GM12865 (cell line): ENCODE measurements at regions not wholly inside any gene's neighbourhood (a gene's known extent, or its start where the extent isn't known, plus 50 kb on each side); places are given as distances from the start of the nearest gene placed in this dataset.

Source experiments
- DNase-seq: peaks from one replicate; pipeline ENCODE4 v3.0.0; 2010; ENCODE audit warnings: low read depth
- H3K4me3 ChIP-seq: 2 replicates; pipeline ENCODE4 v1.5.1; 2011; ENCODE audit warnings: mild to moderate bottlenecking, low read depth, low read length, control low read depth
- TF ChIP-seq, protein P1 (sequence below): IDR thresholded peaks from 2 replicates; pipeline ENCODE4 v1.5.1; 2011; ENCODE audit warnings: low read length, control low read depth, low read depth, inconsistent platforms; ENCODE audit not compliant: insufficient read depth; ENCODE audit errors: missing control alignments

DNA sequence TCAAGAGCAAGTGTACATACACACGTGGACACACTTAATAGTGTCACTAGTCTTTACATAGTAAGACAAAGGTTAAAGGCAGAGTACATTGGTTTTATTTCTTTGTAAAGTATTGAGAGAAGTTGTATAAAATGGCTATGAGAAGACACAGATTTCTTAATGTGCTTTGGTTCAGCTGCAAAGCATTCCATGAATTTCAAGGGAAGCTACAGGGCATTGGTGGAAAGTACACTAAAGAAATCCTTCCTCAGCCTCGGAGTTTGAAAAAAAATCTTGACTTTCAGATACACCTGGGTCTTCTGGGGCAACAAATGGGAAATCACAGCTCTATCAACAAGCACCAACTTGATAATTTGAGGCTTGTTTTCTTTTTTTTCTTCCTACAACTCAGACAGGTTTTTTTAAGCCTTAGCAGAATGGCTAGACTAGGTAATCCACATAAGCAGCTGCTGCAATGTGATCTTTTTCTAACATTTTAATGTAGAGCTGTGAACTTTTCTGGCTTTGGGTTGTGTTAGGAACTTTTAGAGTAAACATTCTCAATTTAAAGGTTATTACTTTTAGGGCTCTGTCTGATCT lies 140.4 kb upstream of the FST start:
- DNase-seq: no peak
- TF ChIP-seq, protein P1, sequence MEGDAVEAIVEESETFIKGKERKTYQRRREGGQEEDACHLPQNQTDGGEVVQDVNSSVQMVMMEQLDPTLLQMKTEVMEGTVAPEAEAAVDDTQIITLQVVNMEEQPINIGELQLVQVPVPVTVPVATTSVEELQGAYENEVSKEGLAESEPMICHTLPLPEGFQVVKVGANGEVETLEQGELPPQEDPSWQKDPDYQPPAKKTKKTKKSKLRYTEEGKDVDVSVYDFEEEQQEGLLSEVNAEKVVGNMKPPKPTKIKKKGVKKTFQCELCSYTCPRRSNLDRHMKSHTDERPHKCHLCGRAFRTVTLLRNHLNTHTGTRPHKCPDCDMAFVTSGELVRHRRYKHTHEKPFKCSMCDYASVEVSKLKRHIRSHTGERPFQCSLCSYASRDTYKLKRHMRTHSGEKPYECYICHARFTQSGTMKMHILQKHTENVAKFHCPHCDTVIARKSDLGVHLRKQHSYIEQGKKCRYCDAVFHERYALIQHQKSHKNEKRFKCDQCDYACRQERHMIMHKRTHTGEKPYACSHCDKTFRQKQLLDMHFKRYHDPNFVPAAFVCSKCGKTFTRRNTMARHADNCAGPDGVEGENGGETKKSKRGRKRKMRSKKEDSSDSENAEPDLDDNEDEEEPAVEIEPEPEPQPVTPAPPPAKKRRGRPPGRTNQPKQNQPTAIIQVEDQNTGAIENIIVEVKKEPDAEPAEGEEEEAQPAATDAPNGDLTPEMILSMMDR: no peak
- H3K4me3 ChIP-seq: no peak overlapping the region

DNA sequence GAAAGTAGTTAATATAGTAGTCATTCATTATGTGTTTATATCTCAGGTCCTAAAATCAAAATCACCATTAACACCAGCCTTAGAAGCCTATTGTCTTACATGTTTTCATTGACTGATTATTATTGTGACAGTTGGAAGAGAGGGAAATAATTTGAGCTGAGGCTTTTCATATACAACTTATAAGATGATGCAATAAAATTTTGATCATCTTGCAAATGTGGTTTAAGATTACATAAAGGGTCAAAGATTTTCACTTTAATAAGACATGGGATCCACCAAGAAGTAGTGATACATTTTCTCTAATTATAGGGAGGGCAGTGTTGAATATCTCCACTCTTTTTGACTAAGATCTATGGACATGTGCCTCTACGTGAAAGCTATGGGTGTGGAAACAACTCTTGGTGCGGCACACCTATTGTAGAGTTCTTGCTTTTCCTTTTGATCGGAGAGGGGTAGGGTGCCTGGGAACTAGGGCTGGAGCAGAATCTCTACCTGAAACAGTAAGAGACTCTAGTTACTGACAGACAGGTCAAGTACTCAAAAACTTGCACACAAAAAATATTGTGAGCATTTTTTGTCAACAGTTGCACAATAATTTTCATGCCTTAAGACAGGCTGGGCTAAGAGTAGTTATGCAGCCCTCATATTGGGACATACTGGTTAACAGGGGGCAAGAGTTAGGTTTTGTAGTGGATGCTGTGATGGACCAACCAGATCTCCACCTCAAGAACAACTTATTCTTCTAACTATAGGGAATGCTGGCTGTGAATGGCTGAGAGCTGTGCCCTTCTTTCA lies 139.3 kb upstream of the FST start:
- DNase-seq: no peak
- no peak overlapping the region for H3K4me3 ChIP-seq

DNA sequence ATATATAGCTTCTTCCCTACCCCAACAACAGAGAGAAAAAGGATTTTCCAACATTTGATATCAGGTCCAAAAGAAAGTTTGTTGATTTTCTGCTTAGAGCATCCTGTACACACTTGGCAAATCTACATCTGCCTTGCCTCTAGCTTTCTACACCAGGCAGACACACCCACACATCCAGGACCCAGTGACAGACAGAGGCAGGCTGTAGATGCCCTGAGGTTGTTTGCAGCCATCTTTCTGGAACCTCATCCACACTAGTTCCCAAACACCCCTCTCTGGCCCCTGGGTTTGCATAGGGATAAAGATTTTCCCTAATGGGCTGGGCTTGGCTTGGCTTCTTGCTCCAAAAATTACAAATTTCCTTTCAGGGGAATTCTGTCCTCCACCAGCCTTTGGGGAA lies 138.2 kb upstream of the FST start:
- no peak for DNase-seq
- TF ChIP-seq, protein P1: no peak
- H3K4me3 ChIP-seq: no peak overlapping the region

More for the DNA sequence above, 139.3 kb upstream of the FST start:
- TF ChIP-seq, protein P1: no peak

DNA sequence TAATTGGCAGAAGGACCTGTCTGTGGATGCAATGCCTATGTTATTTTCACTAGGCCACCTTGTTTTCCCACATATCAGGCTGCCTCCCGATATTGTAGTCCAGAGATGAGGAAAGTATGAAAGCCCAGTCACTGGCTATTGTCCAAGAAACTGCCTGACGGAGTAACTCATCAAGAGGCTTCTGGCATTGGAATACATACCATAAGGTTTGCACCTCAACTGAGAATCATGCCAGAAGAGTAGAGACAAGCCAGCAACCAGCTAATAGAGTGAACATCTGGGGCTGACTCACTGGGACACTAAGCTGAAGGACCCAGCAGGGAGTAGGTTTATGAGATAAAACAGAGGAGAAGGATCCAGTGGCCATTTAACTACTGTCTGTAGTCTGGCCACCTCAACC lies 137.2 kb upstream of the FST start:
- DNase-seq: no peak
- TF ChIP-seq, protein P1: no peak
- no peak overlapping the region for H3K4me3 ChIP-seq

DNA sequence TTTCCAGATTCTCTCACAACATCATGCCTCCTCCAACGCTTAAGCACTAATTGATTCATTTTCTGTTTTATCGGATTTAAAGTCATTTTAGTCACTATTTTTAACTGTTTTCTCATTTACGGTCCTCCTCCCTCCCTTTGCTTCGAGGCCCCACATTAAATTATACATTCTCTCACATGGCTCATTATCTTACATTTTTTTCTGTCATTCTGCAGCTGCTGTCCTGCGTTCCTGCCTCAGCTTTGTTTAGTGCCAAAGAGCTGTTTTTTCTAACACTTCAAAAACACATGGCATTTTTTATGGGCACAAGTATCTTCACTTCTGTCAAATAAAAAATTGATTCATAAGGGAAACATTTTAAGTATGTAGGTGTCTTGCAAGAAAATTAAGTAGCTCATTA lies 130.1 kb upstream of the FST start:
- no peak for DNase-seq
- TF ChIP-seq, protein P1: no peak
- H3K4me3 ChIP-seq: no peak overlapping the region

DNA sequence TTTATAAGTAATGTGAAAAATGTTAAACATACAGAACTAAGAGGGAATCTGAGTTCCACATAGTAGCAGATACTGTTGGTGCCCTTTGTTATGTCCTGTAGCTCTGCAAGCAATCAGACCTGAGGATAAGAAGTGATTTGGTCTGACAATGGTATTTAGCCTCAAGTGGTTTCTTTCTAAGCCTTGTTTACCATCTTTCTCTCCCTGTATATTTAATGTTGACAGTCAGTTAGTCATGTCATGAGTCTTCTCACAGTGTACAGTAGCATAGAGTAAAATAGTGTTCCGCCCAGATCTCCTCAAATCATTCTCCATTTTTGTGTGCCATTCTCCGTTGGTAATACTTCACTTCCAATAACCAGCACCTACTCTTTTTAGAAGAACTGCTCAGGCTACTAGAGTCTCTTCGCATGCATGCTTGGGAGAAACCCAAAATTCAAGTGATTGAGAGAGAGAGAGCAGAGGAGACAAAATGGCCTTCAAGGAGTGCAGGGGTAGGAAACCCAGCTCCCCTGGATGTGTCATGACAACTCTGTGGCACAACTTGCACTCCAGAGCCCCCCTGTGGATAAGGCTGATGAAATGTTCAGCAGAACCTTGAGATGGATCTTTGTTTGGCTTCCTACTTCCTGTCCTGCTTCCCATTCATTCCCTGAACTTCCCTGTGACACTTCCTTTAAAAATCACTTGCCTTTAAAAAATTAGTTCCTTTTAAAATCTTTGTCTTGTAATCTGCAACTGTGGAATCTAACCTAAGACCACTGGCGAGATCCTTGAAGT lies 129.2 kb upstream of the FST start:
- H3K4me3 ChIP-seq: no peak overlapping the region
- no peak for DNase-seq
- TF ChIP-seq, protein P1: no peak
